DOHH2 (cell line): ENCODE measurements at regions not wholly inside any gene's neighbourhood (a gene's known extent, or its start where the extent isn't known, plus 50 kb on each side); places are given as distances from the start of the nearest gene placed in this dataset.

ENCODE experiments used
- H3F3A ChIP-seq: fragments of 200-600 bp; sonication (generic), shearing (Covaris generic); 2 replicates; pipeline ENCODE4 v1.6.0; 2016; ENCODE audit warnings: antibody characterized with exemption, mild to moderate bottlenecking; ENCODE audit not compliant: control insufficient read depth, insufficient read depth
- H3K27ac ChIP-seq: fragments of 200-600 bp; sonication (generic); 2 replicates; pipeline ENCODE4 v1.5.1; 2014; ENCODE audit warnings: low read depth, mild to moderate bottlenecking, low read length, moderate library complexity
- H3K27me3 ChIP-seq: fragments of 200-600 bp; sonication (generic); 2 replicates; pipeline ENCODE4 v1.6.1; 2014; ENCODE audit warnings: mild to moderate bottlenecking, low read length, mixed read lengths; ENCODE audit not compliant: control insufficient read depth
- H3K36me3 ChIP-seq: fragments of 200-600 bp; sonication (generic); 2 replicates; pipeline ENCODE4 v1.6.1; 2014; ENCODE audit warnings: mild to moderate bottlenecking, low read length, moderate library complexity, mixed read lengths; ENCODE audit not compliant: control insufficient read depth
- H3K4me1 ChIP-seq: fragments of 200-600 bp; sonication (generic); 2 replicates; pipeline ENCODE4 v1.6.1; 2014; ENCODE audit warnings: mild to moderate bottlenecking, low read length, mixed read lengths; ENCODE audit not compliant: control insufficient read depth
- H3K4me2 ChIP-seq: fragments of 200-600 bp; sonication (generic); 2 replicates; pipeline ENCODE4 v1.6.0; 2014; ENCODE audit warnings: mild to moderate bottlenecking, low read length, moderate library complexity
- H3K4me3 ChIP-seq: fragments of 200-600 bp; sonication (generic); 2 replicates; pipeline ENCODE4 v1.5.1; 2014; ENCODE audit warnings: mild to moderate bottlenecking, low read length, mixed read lengths
- H3K79me2 ChIP-seq: fragments of 200-600 bp; sonication (generic); 2 replicates; pipeline ENCODE4 v1.6.1; 2014; ENCODE audit warnings: mild to moderate bottlenecking, low read length, mixed read lengths; ENCODE audit not compliant: control insufficient read depth
- H3K9me2 ChIP-seq: fragments of 200-600 bp; sonication (generic); replicated peaks from 2 replicates; pipeline ENCODE4 v1.6.1; 2014; ENCODE audit warnings: mild to moderate bottlenecking, low read length, mixed read lengths; ENCODE audit not compliant: control insufficient read depth
- H3K9me3 ChIP-seq: fragments of 200-600 bp; sonication (generic); 2 replicates; pipeline ENCODE4 v1.6.1; 2014; ENCODE audit warnings: antibody characterized with exemption, low read length, mixed read lengths; ENCODE audit not compliant: control insufficient read depth, insufficient read depth
- H4K20me1 ChIP-seq: fragments of 200-600 bp; sonication (generic); 2 replicates; pipeline ENCODE4 v1.6.0; 2014; ENCODE audit warnings: low read depth, mild to moderate bottlenecking, antibody characterized with exemption, low read length, moderate library complexity; ENCODE audit not compliant: control insufficient read depth, insufficient read depth
- CTCF ChIP-seq: fragments of 200-600 bp; sonication (generic); IDR thresholded peaks from one replicate; pipeline ENCODE4 v1.5.1; 2014; ENCODE audit warnings: antibody characterized with exemption, mild to moderate bottlenecking, low read depth, low read length; ENCODE audit not compliant: poor library complexity, severe bottlenecking
- EZH2phosphoT487 ChIP-seq: fragments of 200-600 bp; sonication (generic); IDR thresholded peaks from 2 replicates; pipeline ENCODE4 v1.6.1; 2017; ENCODE audit warnings: borderline replicate concordance, mild to moderate bottlenecking, antibody characterized with exemption, low read length, moderate library complexity, mixed read lengths

- no peaks in the 10 kb centered on the region for H4K20me1 ChIP-seq
- no peak overlapping the region for H3K4me3 ChIP-seq
- no peaks in the 10 kb centered on the region for H3K79me2 ChIP-seq
- no peak overlapping the region for H3K27ac ChIP-seq
- no peaks in the 10 kb centered on the region for H3F3A ChIP-seq
- TF ChIP-seq EZH2phosphoT487 (no peak), CTCF (no peak)
- no peaks in the 10 kb centered on the region for H3K27me3 ChIP-seq
- H3K4me1 ChIP-seq: no peaks in the 10 kb centered on the region
- H3K36me3 ChIP-seq: no peaks in the 10 kb centered on the region
- H3K9me2 ChIP-seq: no peaks in the 10 kb centered on the region; the same call in none of the 2 replicates
- H3K9me3 ChIP-seq: no peaks in the 10 kb centered on the region
- H3K4me2 ChIP-seq: no peak overlapping the region
These were observed 79.7 kb upstream of the C5orf63 start for GRCh38 chr5:127153031-127153430.

- Histone ChIP-seq H3K9me3 (no peaks in the 10 kb centered on the region), H4K20me1 (no peaks in the 10 kb centered on the region), H3K79me2 (no peaks in the 10 kb centered on the region), H3K4me3 (no peak overlapping the region), H3K4me1 (no peaks in the 10 kb centered on the region), H3K4me2 (no peak overlapping the region), H3K36me3 (no peaks in the 10 kb centered on the region), H3F3A (no peaks in the 10 kb centered on the region), H3K9me2 (no peaks in the 10 kb centered on the region; the same call in none of the 2 replicates), H3K27ac (no peak overlapping the region), H3K27me3 (no peaks in the 10 kb centered on the region)
- no peak for TF ChIP-seq EZH2phosphoT487
These were observed 80.2 kb upstream of the C5orf63 start for GRCh38 chr5:127153521-127153920.

- 0 out of 2 replicates have a peak, but pooled peaks cover 5% of the 10 kb centered on the region for H3K27me3 ChIP-seq
- H3K79me2 ChIP-seq: no peaks in the 10 kb centered on the region
- no peaks in the 10 kb centered on the region for H3K4me1 ChIP-seq
- TF ChIP-seq EZH2phosphoT487: no peak
- no peak for TF ChIP-seq CTCF
- no peak overlapping the region for H3K4me3 ChIP-seq
- no peaks in the 10 kb centered on the region for H4K20me1 ChIP-seq
- H3K9me2 ChIP-seq: no peaks in the 10 kb centered on the region
- H3K4me2 ChIP-seq: no peak overlapping the region
- H3K27ac ChIP-seq: no peak overlapping the region
- no peaks in the 10 kb centered on the region for H3F3A ChIP-seq
- H3K36me3 ChIP-seq: no peaks in the 10 kb centered on the region
- H3K9me3 ChIP-seq: no peaks in the 10 kb centered on the region
These were observed 90.4 kb upstream of the C5orf63 start for GRCh38 chr5:127163750-127164149.

- TF ChIP-seq CTCF (no peak), EZH2phosphoT487 (no peak)
- Histone ChIP-seq H3K9me2 (no peaks in the 10 kb centered on the region), H4K20me1 (no peaks in the 10 kb centered on the region), H3K9me3 (no peaks in the 10 kb centered on the region), H3K4me3 (no peak overlapping the region), H3K79me2 (no peaks in the 10 kb centered on the region), H3K27ac (no peak overlapping the region), H3K4me2 (no peak overlapping the region), H3K36me3 (no peaks in the 10 kb centered on the region), H3F3A (no peaks in the 10 kb centered on the region), H3K4me1 (no peaks in the 10 kb centered on the region), H3K27me3 (0 out of 2 replicates have a peak, but pooled peaks cover 2% of the 10 kb centered on the region)
These were observed 97.8 kb upstream of the C5orf63 start for GRCh38 chr5:127170918-127171600.
